ENCODE measurements at regions not wholly inside any gene's neighbourhood (a gene's known extent, or its start where the extent isn't known, plus 50 kb on each side); places are given as distances from the start of the nearest gene placed in this dataset.

DNA sequence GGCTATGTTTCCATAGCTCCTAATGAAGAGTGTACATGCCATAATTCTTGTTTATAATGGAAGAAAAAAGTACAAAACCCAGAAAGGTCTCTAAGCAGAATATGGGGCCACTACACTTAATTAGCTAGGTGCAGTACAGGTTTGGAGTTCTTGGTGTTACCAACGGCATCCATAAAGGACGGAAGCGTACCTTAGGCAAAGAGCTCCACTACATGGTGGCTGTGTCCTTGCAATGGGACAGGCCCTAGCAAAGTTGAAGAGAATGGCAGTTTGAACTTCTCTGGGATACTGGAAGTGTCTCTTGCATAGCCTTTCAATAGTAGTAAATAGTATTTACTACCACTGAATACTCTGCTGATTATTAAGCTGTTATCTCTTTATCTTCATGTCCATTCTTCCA lies 371.7 kb upstream of the MMS22L start:
- CTCF ChIA-PET: interaction anchor here (0.8 kb wide), 1 partner anchor 217 kb away, joined by 3 read pairs; no protein-coding TSS in a partner anchor
- H2AFZ ChIP-seq (ENCODE audit: low read depth): no peak overlapping the region
- WGBS (ENCODE audit: low lambda C conversion rate): 91% methylated on average over 3 of the region's 3 CpGs

DNA sequence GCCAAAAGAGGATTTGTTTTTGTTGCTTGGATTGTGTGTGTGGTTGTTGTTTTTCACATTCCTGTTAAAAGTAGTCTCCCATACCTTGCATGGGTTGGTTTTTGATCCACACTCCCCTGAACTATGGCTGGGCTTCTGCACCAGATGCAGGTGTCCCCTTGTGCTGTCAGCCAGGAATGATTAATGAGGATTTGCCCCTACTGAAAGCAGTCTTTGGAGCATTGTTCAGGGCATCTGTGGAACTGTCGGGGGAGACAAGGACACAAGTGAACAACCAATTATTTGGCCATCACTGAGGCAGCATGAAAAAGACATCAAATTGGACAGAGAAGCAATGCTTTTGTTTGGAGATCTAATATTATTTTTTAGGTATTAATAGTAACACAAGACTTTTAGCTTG lies 373.2 kb upstream of the MMS22L start:
- Histone ChIP-seq H3K4me1 (ENCODE audit: control insufficient read depth in 1 of 2, insufficient read depth in 2 of 2, low read depth in 1 of 2, low read length in 1 of 2) (no peaks in the 10 kb centered on the region; a peak in 2 of 4 replicates), H3K4me2 (no peak overlapping the region), H3K79me2 (ENCODE audit: insufficient read depth) (no peaks in the 10 kb centered on the region), H3K9me3 (no peaks in the 10 kb centered on the region; the same call in 1 of the 2 replicates), H3K27ac (ENCODE audit: low read depth in 2 of 2, low read length in 1 of 2) (no peak overlapping the region), H3K27me3 (ENCODE audit: insufficient read depth) (no peaks in the 10 kb centered on the region), H3F3A (replicated peaks; ENCODE audit: insufficient read depth) (no peaks in the 10 kb centered on the region), H3K9ac (no peak overlapping the region), H3K4me3 (ENCODE audit: low read depth in 2 of 2, low read length in 1 of 2) (no peak overlapping the region), H3K9me2 (no peaks in the 10 kb centered on the region), H2AFZ (ENCODE audit: low read depth) (no peak overlapping the region), H4K20me1 (ENCODE audit: insufficient read depth) (no peaks in the 10 kb centered on the region), H3K36me3 (replicated peaks in 1 of 2; ENCODE audit: control insufficient read depth in 1 of 2, insufficient read depth in 2 of 2, low read length in 1 of 2) (peaks cover 0 to 2% of the 10 kb centered on the region in 2 experiments)
- no peak for DNase-seq
- WGBS (ENCODE audit: low lambda C conversion rate): 74% methylated on average over 1 of the region's 1 CpG
- TF ChIP-seq REST (IDR thresholded peaks at IDR 0.05; ENCODE audit: low read depth, low read length) (no peak), YY1 (IDR thresholded peaks at IDR 0.05; ENCODE audit: low read depth) (no peak), FOXM1 (IDR thresholded peaks at IDR 0.05; ENCODE audit: low read depth) (no peak), TEAD4 (IDR thresholded peaks at IDR 0.05; ENCODE audit: borderline replicate concordance, insufficient read depth) (no peak), RAD21 (IDR thresholded peaks at IDR 0.05; ENCODE audit: low read length) (no peak), FOSL2 (IDR thresholded peaks at IDR 0.05; ENCODE audit: borderline replicate concordance, low read depth) (no peak), ELF1 (IDR thresholded peaks at IDR 0.05) (no peak), GATA2 (CRISPR knock-in tag; IDR thresholded peaks at IDR 0.05) (no peak), CHD2 (IDR thresholded peaks at IDR 0.05; ENCODE audit: low read length, partially characterized antibody) (no peak)
- ChIA-PET POLR2A (no interaction called here), CTCF (interaction anchor here (0.6 kb wide), 1 partner anchor 36 kb away, joined by 3 read pairs; no protein-coding TSS in a partner anchor)

More for the DNA sequence above, 371.7 kb upstream of the MMS22L start:
- Histone ChIP-seq H3K4me1 (ENCODE audit: control insufficient read depth in 1 of 2, insufficient read depth in 2 of 2, low read depth in 1 of 2, low read length in 1 of 2) (no peaks in the 10 kb centered on the region; a peak in 2 of 4 replicates), H3K27me3 (ENCODE audit: insufficient read depth) (no peaks in the 10 kb centered on the region), H3K4me2 (no peak overlapping the region), H3K27ac (ENCODE audit: low read depth in 2 of 2, low read length in 1 of 2) (no peak overlapping the region), H3K9me3 (no peaks in the 10 kb centered on the region; the same call in 1 of the 2 replicates), H4K20me1 (ENCODE audit: insufficient read depth) (no peaks in the 10 kb centered on the region), H3K79me2 (ENCODE audit: insufficient read depth) (no peaks in the 10 kb centered on the region), H3K9ac (no peak overlapping the region), H3F3A (replicated peaks; ENCODE audit: insufficient read depth) (no peaks in the 10 kb centered on the region), H3K36me3 (replicated peaks in 1 of 2; ENCODE audit: control insufficient read depth in 1 of 2, insufficient read depth in 2 of 2, low read length in 1 of 2) (no peaks in the 10 kb centered on the region), H3K9me2 (no peaks in the 10 kb centered on the region), H3K4me3 (ENCODE audit: low read depth in 2 of 2, low read length in 1 of 2) (no peak overlapping the region)
- POLR2A ChIA-PET: no interaction called here
- no peak for DNase-seq
- TF ChIP-seq NFIC (IDR thresholded peaks at IDR 0.05; ENCODE audit: borderline replicate concordance): no peak
- no peak for TF ChIP-seq FOSL2 (IDR thresholded peaks at IDR 0.05; ENCODE audit: borderline replicate concordance, low read depth)
- TF ChIP-seq POLR2AphosphoS5 (IDR thresholded peaks at IDR 0.05; ENCODE audit: low read depth, low read length): no peak
- no peak for TF ChIP-seq MAX (IDR thresholded peaks at IDR 0.05; ENCODE audit: low read depth)
- TF ChIP-seq, protein P1, sequence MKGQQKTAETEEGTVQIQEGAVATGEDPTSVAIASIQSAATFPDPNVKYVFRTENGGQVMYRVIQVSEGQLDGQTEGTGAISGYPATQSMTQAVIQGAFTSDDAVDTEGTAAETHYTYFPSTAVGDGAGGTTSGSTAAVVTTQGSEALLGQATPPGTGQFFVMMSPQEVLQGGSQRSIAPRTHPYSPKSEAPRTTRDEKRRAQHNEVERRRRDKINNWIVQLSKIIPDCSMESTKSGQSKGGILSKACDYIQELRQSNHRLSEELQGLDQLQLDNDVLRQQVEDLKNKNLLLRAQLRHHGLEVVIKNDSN (IDR thresholded peaks at IDR 0.05; ENCODE audit: borderline replicate concordance, low read depth): no peak
- no peak for TF ChIP-seq EZH2phosphoT487 (IDR thresholded peaks at IDR 0.05; ENCODE audit: borderline replicate concordance, low read depth)
- TF ChIP-seq TAF1 (IDR thresholded peaks at IDR 0.05; ENCODE audit: borderline replicate concordance, low read depth, low read length): no peak
- TF ChIP-seq SIN3A (IDR thresholded peaks at IDR 0.05; ENCODE audit: borderline replicate concordance, low read depth, low read length): no peak
- TF ChIP-seq MXI1 (IDR thresholded peaks at IDR 0.05; ENCODE audit: low read depth, low read length): no peak
